ENCODE measurements at regions not wholly inside any gene's neighbourhood (a gene's known extent, or its start where the extent isn't known, plus 50 kb on each side); places are given as distances from the start of the nearest gene placed in this dataset.
"Not testable (repeated sequence)": the region's sequence is repeated elsewhere in the genome, so short reads cannot be mapped to it uniquely, and the experiment has no call there.

DNA sequence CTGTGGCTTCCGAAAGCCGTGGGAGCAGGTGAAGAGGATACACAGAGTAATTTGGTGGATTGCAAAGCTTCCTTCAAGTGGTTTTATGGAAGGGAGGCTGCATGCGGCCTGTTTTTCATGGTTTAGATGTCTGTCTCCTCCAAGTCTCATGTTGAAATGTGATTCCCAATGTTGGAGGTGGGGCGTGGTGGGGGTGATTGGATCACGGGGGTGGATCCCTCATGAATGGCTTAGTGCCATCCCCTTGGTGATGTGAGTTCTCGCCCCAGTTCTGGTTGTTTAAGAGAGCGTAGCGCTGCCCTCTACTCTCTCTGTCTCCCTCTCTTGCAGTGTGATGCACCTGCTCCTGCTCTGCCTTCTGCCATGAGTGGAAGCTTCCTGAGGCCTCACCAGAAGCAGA is 247.8 kb upstream of the B3GAT1 start:
- DNase-seq: no peak

DNA sequence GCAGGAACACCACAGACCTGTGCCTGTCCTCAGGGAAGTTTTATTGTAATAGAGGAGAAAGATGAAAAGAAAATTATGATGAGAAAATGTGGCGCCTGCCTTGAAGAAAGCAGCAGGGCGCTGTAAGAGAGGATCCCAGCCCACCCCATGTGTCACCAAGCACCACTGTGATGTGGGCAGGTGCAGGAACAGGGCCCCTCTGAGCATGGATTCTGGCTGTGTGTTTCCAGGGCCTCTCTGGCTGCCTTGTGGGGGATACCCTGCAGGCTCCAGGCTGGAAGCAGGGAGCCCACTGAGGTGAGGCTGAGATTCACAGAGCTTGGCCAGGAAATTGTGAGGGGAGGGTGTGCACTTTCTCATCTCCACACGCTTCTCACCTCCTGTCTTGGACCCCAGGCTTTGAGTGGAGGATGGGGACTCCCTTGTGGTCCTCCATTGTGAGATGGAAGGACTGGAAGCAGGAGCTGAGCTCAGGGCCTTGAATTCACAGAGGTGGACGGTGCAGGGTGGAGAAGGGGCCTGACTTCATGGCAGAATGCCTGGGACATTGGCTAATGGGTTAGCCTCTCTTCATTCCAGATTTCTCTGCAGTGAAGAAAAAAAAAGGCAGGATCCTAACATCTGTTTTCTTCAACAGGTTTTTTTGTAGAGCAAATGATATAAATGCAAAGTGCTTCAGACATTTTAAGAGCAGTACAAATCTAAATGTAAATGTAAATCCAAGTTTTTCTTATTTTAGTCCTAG is 246.6 kb upstream of the B3GAT1 start:
- DNase-seq: no peak

DNA sequence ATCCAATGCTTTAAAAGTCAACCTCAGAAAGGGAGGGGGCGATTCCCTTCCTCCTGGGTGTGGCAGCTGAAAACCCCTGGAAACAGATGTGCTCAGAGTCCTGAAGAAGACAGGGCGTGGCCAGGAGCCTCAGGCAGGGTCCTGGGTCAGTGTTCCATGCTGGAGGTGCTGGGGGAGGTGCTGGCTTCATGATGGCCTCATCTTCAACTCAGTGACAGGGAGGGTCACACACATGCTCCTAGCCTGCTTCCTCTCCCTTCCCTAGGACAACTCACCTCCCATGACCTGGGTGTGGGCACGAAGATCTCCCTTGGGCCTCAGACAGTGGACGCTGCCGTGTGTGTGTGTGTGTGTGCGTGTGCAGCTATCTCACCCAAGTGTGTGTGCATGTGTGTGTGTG is 245.6 kb upstream of the B3GAT1 start:
- DNase-seq: no peak

DNA sequence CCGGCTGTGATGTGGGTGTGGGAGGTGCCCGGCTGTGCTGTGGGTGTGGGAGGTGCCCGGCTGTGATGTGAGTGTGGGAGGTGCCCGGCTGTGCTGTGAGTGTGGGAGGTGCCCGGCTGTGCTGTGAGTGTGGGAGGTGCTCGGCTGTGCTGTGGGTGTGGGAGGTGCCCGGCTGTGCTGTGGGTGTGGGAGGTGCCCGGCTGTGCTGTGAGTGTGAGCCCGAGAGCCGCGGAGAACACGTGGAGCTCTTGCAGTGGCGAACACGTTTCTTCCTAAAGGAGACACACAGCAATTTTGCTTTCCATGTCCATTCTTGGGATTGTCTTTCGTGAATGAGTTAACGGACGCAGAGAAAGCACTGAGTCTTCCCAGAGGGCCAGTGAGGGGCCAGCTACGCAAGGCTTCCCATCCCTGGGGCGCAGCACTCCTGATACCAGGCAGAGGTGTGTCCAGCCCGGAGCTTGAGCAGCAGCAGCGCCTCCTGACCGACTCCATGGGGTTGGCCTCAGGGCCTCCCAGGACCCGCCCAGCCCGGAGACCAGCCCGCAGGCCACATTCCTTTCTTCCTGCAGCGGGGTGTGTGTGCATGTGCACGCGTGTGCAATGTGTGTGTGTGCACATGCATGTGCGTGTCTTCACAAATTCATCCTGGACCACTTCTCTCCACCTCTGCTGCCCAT is 245.0 kb upstream of the B3GAT1 start:
- DNase-seq: no peak

DNA sequence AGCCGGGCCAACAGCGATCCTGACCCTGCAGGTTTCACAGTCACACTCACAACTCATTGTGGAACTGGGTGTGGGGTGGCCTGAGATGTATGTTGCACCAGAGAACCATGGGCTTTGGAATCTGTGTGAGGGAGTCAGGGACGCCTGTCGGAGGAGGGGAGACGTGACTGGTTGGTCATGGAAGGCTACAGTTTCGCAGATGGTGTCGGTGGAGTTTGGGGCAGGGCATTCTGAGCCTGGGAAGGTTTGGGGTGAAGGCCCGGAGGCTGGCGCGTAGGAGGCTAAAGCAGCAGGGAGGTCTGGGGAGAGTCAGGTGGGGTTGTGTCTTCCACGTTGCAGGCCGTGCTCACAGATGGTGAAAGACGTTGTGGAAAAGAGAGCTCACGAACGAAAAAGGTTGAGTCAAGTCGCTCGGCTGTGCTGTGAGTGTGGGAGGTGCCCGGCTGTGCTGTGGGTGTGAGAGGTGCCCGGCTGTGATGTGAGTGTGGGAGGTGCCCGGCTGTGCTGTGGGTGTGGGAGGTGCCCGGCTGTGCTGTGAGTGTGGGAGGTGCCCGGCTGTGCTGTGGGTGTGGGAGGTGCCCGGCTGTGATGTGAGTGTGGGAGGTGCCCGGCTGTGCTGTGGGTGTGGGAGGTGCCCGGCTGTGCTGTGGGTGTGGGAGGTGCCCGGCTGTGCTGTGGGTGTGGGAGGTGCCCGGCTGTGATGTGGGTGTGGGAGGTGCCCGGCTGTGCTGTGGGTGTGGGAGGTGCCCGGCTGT is 244.2 kb upstream of the B3GAT1 start:
- DNase-seq: not testable (repeated sequence)

DNA sequence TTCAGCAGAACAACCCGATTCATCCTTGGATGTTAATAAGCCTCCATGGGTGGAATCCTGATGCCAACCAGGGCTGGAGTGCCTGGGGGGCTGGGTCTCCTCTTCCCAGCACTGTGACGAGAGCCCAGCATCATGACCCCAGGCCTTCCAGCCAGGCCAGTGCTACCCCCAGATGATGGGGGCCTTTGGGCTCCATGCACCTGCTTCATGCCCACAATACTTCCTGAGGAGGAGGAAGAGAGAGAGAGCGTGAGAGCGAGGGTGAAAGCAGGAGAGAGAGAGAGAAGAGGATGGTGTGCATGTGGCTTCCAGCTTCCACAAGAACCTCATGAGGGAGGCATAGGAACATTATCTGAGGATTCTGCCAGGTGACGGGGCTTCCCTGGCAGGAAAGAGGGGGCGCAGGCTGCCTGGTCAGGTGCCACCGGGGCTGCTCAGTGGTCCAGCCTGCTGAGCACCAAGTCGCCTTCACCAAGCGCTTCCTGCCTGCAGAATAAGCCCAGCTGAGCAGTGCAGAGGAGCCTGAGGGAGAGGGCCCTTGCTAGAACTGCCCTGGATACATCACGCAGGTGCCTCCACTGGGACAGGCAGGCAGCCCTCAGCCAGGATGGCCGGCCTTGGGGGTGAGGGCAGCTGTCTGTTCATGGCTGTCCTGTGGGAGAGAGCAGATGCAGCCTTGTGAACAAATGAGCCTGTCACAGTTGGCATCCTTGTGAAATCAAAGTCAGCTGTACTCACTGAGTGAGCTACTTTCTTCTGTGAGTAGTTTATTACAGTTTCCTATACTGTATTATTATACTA is 243.3 kb upstream of the B3GAT1 start:
- DNase-seq: no peak

DNA sequence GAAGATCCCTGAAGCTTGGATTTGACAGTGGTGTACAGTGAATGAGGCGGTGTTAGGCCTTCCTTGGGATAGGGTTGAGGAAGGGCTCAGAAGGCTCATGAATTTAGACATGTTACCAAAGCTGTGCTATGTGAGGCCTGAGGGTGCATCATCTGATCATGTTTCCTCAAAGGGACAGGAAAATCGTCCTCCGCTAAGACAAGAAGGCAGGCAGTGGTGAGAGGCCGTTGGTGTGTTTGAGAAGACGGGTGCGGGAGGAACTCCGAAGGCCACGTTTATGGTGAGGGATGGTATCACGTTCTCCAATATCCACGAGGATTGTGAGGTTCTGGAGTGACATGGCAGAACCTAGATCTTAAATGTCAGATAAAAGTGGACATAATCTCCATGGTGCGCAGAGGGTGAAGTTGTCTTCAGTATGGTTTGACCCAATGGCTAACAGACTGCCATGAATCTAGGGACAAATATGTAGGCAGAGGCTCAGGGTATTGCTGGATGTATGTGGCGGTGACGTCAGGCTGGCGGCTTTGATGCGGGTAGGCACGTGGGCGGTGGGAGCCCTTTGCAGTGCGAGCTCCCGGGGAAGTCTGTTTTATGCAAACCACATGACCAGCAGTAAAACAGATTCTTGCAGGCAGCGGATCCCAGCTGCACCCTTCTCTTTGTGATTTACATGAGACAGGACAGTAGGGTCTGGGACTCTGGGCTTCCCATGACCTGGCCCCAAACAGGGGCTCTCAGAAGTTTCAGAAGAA is 242.3 kb upstream of the B3GAT1 start:
- no peak for DNase-seq

DNA sequence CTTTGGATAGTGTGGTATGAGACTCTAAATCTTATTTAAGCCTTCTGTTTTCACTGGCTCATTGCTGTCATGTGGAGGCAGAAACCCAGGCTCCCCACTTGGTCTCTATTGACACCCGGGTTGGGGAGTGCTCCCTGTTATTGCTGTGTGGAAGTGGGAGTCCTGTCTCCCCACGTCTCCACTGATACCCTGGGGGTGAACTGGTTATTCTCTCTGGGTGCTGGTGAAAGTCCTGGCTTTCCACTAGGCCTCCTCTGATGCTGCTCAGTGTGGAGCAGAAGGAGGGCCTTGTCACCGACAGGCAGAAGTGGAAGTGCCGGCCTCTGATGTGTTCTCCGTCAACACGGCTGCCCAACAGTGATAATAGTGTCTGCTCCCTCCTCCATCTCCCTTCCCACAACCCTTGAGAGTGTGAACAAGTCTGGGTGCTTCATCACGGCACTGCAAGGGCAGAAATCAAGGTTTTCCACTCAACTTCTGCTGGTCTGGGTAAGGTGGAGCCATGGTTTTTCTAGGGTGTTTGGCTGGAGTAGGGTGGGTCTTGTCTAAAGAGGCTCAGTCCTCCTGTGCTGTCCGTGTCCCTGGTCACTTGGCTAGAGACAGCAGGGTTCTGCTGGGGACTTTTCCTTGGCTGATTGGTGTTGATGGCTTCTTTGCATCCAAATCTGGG is 240.7 kb upstream of the B3GAT1 start:
- DNase-seq: no peak

DNA sequence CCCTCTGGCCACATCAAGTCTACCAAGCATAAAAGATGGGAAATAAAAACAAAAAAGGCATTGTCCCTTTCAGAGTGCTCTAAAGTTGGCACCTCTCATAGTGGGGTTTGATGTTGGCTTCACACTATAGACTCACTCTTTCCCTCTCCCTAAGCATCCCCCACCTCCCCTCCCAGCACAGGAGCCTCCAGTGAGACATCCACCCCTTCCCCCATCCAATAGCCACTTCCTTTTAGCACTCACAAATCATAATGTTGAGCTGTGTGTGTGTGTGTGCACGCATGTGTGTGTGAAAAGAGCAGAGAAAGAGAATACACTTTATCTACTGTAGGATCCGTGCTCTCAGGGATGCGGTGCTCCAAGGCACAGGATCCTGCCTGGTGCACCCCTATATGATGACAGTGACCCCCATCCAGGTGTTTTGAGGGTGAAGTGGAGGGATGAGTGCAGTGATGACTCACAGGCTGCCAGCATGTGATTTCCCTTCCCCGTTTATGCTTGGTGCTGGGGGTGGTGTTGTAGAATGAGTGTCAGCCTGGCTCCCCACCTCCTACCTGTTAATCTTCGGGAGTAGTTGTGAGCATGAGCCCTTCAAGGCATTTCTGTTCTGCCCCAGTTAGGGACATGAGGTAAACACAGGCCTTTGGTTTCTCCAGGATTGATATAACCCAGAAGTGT is 235.2 kb upstream of the B3GAT1 start:
- DNase-seq: no peak

DNA sequence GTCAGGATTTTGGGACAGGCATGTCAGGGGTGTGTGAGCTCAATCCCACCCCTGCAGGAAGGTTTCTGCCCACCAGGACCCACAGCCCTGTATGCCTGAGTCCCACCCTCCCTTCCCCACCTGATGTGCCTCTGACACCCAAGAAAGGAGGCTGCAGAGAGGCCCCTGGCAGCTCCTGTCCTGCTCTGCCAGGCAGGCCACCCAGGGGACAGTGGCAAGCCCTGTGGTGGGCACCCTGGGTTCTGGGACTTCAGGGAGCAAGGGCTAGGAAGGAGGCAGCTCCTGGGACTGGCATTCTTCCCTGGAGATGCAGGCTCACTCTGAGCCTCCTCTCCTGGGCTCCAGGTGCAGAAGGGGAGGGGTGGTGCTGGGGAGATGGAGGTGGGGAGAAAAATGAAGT is 234.5 kb upstream of the B3GAT1 start:
- DNase-seq: no peak

DNA sequence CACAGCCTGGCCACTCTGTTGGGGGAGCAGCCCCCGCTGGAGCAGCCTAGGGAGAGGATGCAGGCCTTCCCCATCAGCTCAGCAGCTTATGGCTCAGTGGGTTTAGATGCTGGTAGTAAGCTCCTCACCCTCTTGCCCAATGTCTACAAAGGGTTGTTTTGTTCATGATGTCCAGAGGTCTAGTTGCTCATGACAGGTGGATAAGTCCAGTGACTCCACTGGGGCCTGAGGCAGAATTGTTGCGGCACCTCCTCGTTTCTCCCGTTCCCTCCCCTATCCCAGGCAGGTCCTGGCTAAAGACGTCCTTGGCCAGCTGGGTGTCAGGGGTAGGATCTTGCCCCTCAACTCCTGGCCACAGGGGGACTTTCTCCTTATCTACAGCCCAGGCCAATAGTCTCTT is 233.5 kb upstream of the B3GAT1 start:
- DNase-seq: no peak

DNA sequence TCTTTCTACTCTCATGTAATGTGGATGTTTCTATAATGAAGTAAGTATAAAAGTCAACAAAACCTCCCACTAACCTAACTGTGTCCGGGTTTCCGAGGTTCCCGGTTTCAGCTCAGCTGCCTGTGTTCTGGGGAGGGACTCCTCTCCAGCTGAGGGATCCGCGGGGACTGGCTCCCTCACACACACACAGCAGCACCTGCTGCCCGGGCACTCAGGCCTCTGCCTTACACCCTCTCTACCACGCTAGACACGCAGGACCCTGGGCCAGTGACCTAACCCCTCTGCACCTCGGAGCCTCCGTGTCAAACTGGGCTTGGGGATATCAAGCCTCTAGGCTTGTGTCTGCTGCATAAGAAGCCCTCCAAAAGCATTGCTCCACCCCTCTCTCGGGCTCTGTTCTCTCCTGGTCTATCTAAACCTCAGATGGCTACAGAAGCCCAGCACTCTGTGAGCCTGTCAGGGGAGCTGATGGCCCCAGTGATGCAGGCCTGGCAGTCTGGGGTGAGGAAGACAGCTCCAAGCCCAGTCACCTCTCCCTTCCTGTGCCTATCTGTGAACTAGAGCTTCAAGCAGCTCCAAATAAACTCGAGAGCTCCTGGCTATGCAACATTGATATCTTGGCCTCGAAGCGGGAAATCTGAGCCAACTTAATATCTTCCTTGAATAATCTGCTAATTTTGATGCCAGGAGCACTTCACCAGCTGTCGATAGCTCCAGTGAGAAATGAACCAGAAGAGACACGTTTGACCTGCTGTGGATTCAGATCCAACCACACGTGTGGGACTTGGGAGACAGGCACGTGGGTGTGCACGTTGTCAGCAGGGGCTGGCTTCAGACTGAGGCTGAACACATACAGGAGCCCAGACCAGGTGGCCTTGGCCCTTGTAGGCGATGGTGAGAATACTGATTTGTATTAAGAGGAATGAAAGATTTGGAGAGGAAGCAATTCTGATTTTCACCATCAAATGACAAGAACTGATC is 232.7 kb upstream of the B3GAT1 start:
- no peak for DNase-seq

DNA sequence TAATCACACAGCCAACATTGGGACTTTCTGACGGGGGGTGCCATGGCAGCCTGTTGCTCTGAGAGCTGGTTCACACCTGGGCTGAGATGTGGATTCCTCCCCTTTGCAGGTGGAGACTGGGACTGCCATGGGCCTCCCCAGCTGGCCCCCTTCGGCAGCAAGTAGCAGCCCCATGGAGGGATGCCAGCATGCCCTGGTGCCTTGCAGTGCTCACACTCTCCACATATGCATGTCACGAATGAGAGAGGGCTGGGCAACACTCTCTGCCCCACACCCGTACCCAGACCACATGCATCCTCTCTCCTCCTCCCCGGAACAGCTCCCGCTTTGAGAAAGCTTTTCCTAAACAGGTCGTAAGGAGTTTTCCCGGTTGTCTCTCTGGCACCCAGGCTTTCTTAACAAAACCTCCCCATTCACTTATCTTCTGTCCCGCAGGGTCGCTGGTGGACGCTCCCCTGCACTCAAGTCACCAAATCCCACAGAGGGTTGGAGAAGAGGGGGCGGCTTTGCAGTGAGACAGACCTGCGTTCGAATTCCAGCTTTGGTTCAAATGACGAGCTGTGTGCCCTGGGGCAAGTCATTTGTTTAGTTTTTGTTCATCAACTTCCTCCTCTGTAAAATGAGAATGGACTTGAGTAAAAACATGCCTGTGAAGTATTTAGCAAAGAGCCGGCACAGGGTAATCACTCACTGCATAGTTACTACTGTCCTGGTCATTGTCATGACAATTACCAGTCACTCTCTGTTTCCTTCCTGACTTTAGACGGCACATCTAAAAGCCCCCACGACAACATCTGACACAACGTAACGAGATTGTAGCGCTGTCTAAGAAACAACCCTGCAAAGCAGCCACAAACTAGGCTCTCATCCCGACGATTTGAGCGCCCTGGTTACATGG is 231.3 kb upstream of the B3GAT1 start:
- DNase-seq: no peak

DNA sequence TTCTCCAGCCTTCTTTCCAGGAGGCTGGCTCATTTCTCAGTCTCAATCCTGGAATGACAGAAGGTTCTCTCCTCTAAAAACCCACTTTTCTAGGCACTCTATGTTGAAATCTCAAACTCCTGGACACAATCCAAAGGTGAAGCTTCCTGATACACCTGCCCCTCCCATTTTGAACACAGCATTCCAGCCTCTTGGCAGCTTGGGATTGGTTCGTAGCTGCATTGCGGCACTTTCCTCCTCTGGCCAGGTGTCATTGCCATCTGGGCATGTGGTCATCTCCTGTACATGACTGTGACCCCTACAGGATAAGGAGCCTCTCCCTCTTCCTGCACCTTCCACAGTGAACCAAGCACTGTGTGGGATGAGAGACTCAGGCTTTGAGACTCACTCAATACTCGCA is 230.2 kb upstream of the B3GAT1 start:
- DNase-seq: no peak

DNA sequence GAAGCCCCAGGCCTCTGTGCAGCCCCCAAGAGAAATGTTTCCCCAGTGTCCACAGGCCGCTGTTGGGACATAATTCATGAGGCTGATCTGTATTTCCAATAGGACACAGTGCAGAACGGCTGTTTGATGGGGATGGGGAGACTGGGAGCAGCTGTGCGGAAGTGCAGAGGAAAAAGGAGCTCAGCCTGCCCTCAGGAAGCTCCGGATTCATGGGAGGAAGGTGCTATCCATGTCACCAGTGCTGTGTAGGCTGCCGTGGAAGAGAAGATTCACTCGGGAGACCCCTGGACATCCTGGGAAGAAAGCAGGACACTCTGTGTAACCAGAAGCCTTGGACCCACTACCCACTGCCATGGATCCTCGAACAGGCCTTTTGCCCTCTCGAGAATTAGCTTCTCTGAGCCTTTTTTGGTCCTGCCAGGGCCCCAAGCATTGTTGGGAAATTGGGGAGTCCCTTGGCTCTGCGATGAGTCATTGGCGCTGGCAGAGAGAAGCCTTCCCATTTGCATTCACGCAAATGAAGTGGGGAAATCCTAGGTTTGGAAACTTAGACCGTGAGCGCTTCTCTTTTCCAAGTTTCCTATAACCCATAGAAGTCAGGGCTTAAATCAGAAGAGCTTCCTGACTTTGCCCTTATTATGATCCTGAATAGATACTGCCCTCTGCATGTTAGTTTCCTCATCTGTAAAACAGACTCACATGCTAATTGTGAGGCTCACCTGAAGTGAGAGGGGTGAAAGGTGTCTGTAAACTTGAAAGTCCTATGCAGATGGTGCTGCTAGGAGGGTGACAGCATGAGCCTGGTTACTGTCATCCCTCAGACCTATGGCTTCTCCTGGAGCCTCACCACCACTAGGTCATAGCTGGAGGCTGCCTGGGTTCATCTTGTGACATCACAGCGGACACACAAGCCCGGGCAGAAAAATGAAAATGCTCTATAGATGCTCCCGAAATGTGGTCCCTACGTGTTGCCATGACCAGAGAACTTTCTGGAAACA is 229.2 kb upstream of the B3GAT1 start:
- no peak for DNase-seq

DNA sequence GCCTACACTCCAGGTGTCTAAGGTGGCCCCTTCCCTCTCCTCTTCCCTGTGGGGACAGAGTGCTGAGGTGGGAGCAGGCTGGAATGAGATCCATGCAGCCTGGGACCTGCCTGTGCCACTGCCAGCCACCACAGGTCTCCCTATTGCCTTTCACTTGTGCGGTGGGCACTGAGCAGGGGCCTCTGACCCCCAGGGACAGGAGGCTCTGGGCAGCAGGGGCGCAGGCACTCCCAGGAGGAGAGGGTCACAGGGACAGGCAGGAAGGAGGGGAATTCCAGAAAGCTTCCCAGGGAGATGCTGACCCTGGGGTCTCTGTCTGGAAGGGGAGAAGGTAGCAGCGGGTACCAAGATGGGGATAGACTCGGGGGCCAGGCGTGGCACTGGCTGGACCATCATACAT is 228.5 kb upstream of the B3GAT1 start:
- no peak for DNase-seq

DNA sequence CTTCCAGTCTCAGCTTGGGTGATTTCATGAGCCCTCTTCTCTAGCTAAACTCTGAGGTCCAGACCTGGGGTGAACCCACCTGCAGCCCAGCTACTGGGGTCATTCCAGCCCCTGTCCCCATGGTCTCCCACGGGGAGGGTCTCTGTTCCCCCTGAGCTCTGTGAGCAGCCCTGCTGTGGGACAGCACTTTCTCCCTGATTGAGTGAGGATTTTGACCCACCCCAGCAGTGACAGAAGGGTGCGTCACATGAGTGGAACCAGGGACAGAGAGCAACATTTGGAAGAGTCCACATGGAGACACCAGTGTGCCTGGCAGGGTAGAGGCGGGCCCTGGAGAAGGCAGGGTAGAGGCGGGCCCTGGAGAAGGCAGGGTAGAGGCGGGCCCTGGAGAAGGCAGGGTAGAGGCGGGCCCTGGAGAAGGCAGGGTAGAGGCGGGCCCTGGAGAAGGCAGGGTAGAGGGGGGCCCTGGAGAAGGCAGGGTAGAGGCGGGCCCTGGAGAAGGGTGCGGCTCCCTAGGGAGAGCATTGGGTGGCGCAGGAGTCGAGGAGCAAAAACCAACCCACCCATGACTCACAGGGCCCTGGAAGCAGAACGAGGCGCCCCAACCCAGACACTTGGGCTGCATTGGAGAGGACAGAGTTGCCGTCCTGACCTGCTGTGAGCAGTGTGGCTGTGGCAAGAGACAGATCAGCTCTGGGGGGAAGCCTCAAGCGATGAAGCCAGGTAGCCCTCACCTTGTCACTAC is 227.7 kb upstream of the B3GAT1 start:
- no peak for DNase-seq

Measured in NCI-H774 (cell line).